ENCODE measurements at regions not wholly inside any gene's neighbourhood (a gene's known extent, or its start where the extent isn't known, plus 50 kb on each side); places are given as distances from the start of the nearest gene placed in this dataset.
"Not testable (repeated sequence)": the region's sequence is repeated elsewhere in the genome, so short reads cannot be mapped to it uniquely, and the experiment has no call there.

DNA sequence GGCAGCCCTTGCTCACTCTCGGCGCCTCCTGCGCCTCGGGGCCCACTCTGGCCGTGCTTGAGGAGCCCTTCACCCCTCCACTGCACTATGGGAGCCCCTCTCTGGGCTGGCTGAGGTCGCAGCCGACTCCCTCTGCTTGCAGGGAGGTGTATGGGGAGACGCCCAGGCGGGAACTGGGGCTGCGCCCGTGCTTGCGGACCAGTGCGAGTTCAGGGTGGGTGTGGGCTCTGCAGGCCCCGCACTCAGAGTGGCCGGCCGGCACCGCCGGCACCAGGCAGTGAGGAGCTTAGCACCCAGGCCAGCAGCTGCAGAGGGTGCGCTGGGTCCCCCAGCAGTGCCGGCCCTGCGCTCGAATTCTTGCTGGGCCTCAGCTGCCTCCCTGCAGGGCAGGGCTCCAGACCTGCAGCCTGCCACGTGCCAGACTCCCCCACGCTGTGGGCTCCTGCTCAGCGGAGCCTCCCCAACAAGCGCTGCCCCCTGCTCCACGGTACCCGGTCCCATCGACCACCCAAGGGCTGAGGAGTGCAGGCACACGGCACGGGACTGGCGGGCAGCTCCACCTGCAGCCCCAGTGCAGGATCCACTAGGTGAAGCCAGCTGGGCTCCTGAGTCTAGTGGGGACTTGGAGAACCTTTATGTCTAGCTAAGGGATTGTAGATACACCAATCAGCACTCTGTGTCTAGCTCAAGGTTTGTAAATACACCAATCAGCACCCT is 54.0 kb upstream of the WWC2 start:
- not testable (repeated sequence) for DNase-seq

DNA sequence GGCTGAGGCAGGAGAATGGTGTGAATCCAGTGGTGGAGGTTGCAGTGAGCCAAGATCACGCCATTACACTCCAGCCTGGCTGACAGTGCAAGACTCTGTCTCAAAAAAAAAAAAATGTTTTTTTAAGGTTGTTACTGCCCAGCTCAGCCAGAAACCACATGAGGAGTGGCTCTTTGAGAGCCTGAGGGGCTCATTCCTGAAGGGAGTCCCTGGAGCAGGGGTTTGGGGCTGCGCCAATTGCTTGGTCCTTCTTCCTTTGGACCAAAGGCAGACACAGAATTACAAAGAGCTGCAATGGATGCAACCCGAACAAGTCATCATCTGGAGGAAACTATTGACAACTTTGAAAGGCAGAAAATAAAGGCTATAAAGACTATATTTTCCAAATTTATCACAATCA is 60.6 kb upstream of the WWC2 start:
- DNase-seq = no peak

DNA sequence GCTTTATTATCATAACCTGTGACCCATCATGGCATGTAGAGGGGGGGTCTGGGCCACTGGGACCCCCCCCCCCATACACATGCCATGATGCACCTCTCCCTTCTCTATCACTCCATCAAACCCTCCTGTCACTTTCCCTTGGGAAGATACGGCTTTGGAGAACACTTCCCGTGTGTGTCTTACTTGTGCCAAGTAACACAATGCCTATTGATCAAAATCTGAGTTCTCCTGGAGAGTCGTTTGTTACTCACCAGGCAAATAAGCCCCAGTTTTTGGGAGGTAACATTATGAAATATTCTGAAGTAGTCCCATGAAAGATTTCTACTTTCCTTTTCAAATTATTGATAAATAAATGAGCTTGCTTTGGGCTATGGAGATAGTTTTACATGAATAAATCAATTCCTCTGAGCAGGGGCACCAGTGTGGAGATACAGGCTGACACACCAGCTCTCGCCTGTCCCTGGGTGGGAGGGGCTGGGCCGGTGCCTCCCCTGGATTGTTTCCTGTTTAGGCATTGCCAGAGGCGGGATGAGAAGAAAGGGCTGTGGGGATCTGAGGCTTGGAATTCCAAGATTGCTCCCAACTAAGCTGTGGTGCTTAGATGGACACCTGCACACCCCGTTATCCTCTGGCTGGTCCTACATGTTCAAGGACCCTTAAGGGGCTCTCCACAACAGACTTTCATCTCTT is 63.2 kb upstream of the WWC2 start:
- DNase-seq = no peak

DNA sequence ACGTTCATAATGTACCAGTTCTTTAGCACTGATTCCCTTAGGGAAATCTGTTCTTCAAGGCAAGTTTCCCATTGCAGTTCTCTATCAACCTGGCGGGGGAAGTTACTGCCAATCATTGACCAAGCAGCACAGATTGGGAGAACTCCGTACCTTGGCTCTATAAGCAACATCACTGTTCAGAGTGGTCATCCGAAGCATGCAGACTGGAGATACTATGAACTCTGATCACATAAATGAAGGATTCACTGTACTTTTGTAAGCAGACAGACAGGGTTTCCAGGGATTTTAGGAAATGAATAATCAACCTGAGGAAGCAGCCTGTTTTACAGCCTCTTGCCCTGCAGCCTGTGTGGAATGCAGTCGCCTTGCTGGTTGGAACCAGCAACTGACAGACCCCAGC is 63.8 kb upstream of the WWC2 start:
- no peak for DNase-seq

DNA sequence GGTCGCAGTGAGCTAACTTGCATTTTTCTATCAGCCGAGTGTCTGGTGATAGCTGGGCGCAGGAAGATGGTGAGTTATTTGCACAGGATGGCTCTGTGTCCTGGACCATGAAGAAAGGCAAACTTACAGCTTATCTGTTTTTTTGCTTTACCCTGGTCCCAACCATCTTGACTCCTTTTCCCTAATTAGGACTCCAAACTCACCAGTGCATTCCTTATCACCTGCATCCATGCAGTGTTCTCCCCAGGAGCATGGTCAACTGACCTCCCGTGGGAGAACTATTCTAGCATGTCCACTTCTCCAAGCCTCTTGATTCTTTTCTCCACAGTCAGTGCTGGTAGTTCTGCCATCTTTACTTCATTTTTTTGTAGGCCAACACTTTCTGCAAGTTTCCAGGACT is 68.2 kb upstream of the WWC2 start:
- no peak for DNase-seq

GRCh38 chr4:183030309-183030708 is 68.7 kb upstream of the WWC2 start:
- no peak for DNase-seq

- no peak for DNase-seq
Measured at GRCh38 chr4:183029365-183029764, 69.7 kb upstream of the WWC2 start.

DNA sequence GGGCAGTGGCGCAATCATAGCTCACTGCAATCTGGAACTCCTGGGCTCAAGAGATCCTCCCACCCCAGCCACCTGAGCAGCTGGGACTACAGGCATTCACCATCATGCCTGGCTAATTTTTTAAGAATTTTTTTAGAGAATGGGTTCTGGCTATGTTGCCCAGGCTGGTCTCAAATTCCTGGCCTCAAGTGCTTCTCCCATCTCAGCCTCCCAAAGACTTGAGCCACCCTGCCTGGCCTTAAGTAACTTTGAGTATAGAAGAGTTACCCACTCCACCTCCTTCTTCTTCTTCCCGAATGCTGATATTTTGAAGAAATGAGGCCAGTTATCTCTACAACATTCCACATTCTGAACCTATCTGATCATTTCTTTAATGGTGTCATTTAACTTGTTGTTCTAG is 72.4 kb upstream of the WWC2 start:
- DNase-seq = no peak

- DNase-seq = no peak
Measured at GRCh38 chr4:183022617-183023016, 76.4 kb upstream of the WWC2 start.

- no peak for DNase-seq
Measured at GRCh38 chr4:183017962-183018361, 81.1 kb upstream of the WWC2 start.

GRCh38 chr4:183014361-183015084 is 84.5 kb upstream of the WWC2 start:
- DNase-seq = peak; percentile 4

GRCh38 chr4:183013730-183014002 is 85.4 kb upstream of the WWC2 start:
- no peak for DNase-seq

- no peak for DNase-seq
Measured at GRCh38 chr4:183012879-183013729, 86.0 kb upstream of the WWC2 start.

GRCh38 chr4:183011213-183011907 is 87.7 kb upstream of the WWC2 start:
- no peak for DNase-seq

GRCh38 chr4:183008492-183008891 is 90.6 kb upstream of the WWC2 start:
- no peak for DNase-seq

DNA sequence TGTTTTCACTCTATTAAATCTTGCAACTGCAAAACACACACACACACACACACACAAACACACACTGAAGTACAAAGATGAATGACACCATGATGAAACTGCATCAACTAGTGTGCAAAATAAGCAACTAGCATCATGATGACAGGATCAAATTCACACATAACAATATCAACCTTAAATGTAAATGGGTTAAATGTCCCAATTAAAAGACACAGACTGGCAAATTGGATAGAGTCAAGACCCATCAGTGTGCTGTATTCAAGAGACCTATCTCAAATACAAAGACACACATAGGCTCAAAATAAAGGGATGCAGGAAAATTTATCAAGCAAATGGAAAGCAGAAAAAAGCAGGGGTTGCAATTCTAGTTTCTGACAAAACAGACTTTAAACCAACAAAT is 87.2 kb upstream of the DCTD start:
- not testable (repeated sequence) for DNase-seq

GRCh38 chr4:182994171-182994570 is 77.0 kb upstream of the DCTD start:
- no peak for DNase-seq

DNA sequence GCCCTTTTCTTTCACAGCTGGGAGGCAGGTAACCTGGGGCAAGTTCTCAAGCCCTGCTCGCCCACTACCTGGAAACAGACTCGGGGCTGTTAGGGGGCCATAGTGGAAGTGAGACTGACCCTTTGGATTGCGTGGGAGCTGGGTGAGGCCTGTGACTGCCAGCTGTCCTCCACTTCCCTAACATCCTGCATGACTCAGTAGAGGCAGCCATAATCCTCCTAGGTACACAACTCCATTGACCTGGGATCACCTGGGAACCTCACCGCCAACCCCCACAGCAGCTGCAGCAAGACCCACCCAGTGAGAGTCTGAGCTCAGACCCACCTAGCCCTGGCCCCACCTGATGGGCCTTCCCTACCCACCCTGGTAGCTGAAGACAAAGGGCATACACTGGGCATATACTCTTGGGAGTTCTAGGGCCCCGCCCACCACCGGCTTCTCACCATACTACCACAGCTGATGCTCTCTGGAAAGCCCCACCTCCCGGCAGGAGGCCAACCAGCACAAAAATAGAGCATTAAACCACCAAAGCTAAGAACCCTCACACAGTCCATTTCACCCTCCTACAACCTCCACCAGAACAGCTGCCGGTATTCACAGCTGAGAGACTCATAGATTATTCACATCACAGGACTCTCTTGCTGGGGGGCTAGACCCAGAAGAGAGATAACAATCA is 61.1 kb upstream of the DCTD start:
- DNase-seq = peak; percentile 32

DNA sequence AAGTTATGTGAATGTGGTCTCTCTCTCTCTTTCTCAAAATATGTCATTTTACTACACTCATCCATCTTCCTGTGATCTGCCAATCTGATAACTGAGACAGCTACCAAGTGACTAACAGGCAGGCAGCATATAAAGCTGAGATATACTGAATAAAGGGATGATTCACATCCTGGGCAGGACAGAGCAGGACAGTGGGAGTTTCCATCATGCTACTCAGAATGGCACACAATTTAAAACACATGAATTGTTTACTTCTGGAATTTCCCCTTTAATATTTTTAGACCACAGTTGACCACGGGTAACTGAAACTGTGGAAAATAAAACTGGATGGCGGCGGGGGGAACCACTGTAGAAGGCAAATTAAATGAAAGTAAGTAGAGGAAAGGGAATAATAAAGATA is 58.6 kb upstream of the DCTD start:
- no peak for DNase-seq

DNA sequence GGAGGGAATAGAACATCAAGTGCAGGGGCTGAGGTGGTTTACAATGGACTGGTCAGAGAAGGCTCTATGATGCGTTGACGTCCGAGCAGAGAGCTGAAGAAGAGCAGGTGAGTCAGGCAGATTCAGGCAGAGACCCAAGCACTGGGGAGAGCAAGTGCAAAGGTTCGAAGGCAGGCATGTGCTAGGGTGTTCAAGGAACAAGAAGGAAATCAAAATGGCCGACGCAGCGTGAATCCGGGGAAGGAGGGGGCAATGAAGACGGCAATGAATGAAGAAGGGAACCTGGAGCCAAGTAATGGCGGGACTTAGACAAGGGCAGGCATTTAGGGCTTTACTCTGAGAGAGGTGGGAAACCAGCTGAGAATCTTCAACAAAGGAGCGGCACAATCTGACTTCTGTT is 56.8 kb upstream of the DCTD start:
- DNase-seq = no peak

DNA sequence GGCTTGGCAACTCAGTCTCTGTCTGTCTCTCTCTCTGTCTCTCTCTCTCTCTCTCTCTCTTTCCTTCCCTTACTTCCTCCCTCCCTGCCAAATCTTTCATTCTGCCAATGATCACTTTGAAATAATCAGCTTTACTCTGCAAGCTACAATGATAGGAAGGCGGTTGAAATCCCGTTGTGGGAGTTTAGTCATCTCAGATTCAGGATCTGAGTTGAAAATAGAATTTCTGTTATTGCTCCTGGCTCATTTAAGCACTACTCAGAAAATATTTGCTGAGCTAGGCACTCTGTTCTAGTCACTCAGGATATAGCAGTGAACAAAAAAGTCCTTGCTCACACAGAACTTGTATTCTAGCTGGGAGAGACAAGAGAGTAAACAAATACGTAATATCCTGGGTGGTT is 56.3 kb upstream of the DCTD start:
- peak; percentile 17 for DNase-seq

DNA sequence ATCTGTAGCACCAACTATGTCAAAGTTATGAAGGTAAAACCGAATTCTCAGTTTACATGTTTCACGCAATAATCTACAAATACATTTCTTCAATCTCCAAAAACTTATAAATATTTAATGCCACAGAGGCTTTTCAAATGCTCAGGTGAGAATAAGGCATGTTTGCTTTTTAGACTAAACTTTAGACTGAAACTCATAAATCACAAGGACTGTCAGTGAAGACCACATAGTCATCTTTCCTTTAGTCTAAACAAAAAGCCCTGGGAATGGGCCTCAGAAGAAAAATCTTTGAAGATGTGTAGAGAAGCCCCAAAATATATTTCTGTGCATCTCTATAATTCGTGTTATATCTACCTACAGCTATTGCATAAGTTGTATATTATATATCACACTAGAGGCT is 54.5 kb upstream of the DCTD start:
- no peak for DNase-seq
